ENCODE measurements at regions not wholly inside any gene's neighbourhood (a gene's known extent, or its start where the extent isn't known, plus 50 kb on each side); places are given as distances from the start of the nearest gene placed in this dataset.
A peak's percentile ranks its signal among the peaks of the same experiment; 100 is the strongest.

- Histone ChIP-seq H3K4me2 (no peak overlapping the region), H3K4me3 (ENCODE audit: low read depth in 2 of 2, low read length in 1 of 2) (no peak overlapping the region), H3K79me2 (ENCODE audit: insufficient read depth) (no peaks in the 10 kb centered on the region), H3K36me3 (replicated peaks in 1 of 2; ENCODE audit: control insufficient read depth in 1 of 2, insufficient read depth in 2 of 2, low read length in 1 of 2) (no peaks in the 10 kb centered on the region), H4K20me1 (ENCODE audit: insufficient read depth) (no peaks in the 10 kb centered on the region), H3K4me1 (ENCODE audit: control insufficient read depth in 1 of 2, insufficient read depth in 2 of 2, low read depth in 1 of 2, low read length in 1 of 2) (no peaks in the 10 kb centered on the region; a peak in 1 of 4 replicates), H3K27me3 (ENCODE audit: insufficient read depth) (no peaks in the 10 kb centered on the region), H3K9me3 (no peaks in the 10 kb centered on the region), H3K9ac (no peak overlapping the region), H3F3A (replicated peaks; ENCODE audit: insufficient read depth) (no peaks in the 10 kb centered on the region), H3K27ac (ENCODE audit: low read depth in 2 of 2, low read length in 1 of 2) (no peak overlapping the region), H2AFZ (ENCODE audit: low read depth) (no peak overlapping the region), H3K9me2 (no peaks in the 10 kb centered on the region)
- WGBS (ENCODE audit: low lambda C conversion rate), result 86% methylated on average over 2 of the region's 2 CpGs
- POLR2A ChIA-PET, result no interaction called here
- CTCF ChIA-PET, result no interaction called here
- no peak for DNase-seq
- TF ChIP-seq GABPA (IDR thresholded peaks at IDR 0.05; ENCODE audit: low read depth), result no peak
- no peak for TF ChIP-seq CHD2 (IDR thresholded peaks at IDR 0.05; ENCODE audit: low read length, partially characterized antibody)
- TF ChIP-seq TAF1 (IDR thresholded peaks at IDR 0.05; ENCODE audit: borderline replicate concordance, low read depth, low read length), result no peak
These were observed 367.2 kb upstream of the MAN1A1 start for GRCh38 chr6:119716668-119717270.

GRCh38 chr6:119713903-119714302, 364.3 kb upstream of the MAN1A1 start:
- Histone ChIP-seq H3K27me3 (ENCODE audit: insufficient read depth) (no peaks in the 10 kb centered on the region), H3K36me3 (replicated peaks in 1 of 2; ENCODE audit: control insufficient read depth in 1 of 2, insufficient read depth in 2 of 2, low read length in 1 of 2) (no peaks in the 10 kb centered on the region), H4K20me1 (ENCODE audit: insufficient read depth) (no peaks in the 10 kb centered on the region), H3K4me2 (no peak overlapping the region), H3K4me1 (ENCODE audit: control insufficient read depth in 1 of 2, insufficient read depth in 2 of 2, low read depth in 1 of 2, low read length in 1 of 2) (no peaks in the 10 kb centered on the region; a peak in 1 of 4 replicates), H3K9me2 (no peaks in the 10 kb centered on the region), H3K4me3 (ENCODE audit: low read depth in 2 of 2, low read length in 1 of 2) (no peak overlapping the region), H3K27ac (ENCODE audit: low read depth in 2 of 2, low read length in 1 of 2) (no peak overlapping the region), H3K9me3 (no peaks in the 10 kb centered on the region), H3K79me2 (ENCODE audit: insufficient read depth) (no peaks in the 10 kb centered on the region), H3F3A (replicated peaks; ENCODE audit: insufficient read depth) (no peaks in the 10 kb centered on the region), H2AFZ (ENCODE audit: low read depth) (no peak overlapping the region), H3K9ac (no peak overlapping the region)
- no peak for DNase-seq
- TF ChIP-seq TAF1 (IDR thresholded peaks at IDR 0.05; ENCODE audit: borderline replicate concordance, low read depth, low read length), result no peak
- 0 out of 2 replicates have a peak, but pooled peaks have one; percentile 15 for TF ChIP-seq TCF12 (IDR thresholded peaks at IDR 0.05)
- peak; percentile 64 for TF ChIP-seq NFIC (IDR thresholded peaks at IDR 0.05; ENCODE audit: borderline replicate concordance)
- ChIA-PET CTCF (interaction anchor here (0.6 to 1.3 kb wide), 2 partner anchors 28 to 33 kb away, joined by 3 read pairs; no protein-coding TSS in a partner anchor), POLR2A (no interaction called here)

DNA sequence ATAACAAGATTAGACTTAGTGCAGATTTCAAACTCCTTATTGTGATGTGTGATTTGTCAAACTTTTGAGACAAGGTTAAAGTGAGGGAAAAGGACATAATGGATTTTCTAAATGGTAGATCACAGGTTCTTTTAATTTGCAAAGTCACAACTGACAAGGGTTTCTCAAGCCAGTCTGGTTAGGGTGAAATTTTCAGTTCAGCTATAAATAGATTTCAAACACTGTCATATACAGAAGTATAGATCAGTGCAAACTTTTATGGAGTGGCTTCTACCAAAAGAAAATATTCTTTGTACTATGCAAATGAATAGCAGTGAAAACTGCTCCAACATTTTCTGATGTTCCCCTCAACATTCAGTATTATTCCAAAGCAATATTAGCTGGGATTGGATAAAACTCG, 337.1 kb upstream of the MAN1A1 start:
- Histone ChIP-seq H3K79me2 (ENCODE audit: insufficient read depth) (no peaks in the 10 kb centered on the region), H3K9ac (no peak overlapping the region), H3K4me1 (ENCODE audit: control insufficient read depth in 1 of 2, insufficient read depth in 2 of 2, low read depth in 1 of 2, low read length in 1 of 2) (no peaks in the 10 kb centered on the region), H3K27me3 (ENCODE audit: insufficient read depth) (no peaks in the 10 kb centered on the region), H3K9me3 (no peaks in the 10 kb centered on the region), H3K4me2 (no peak overlapping the region), H3K27ac (ENCODE audit: low read depth in 2 of 2, low read length in 1 of 2) (no peak overlapping the region), H3F3A (replicated peaks; ENCODE audit: insufficient read depth) (no peaks in the 10 kb centered on the region), H3K4me3 (ENCODE audit: low read depth in 2 of 2, low read length in 1 of 2) (no peak overlapping the region), H3K36me3 (replicated peaks in 1 of 2; ENCODE audit: control insufficient read depth in 1 of 2, insufficient read depth in 2 of 2, low read length in 1 of 2) (no peaks in the 10 kb centered on the region), H3K9me2 (no peaks in the 10 kb centered on the region), H4K20me1 (ENCODE audit: insufficient read depth) (no peaks in the 10 kb centered on the region), H2AFZ (ENCODE audit: low read depth) (no peak overlapping the region)
- WGBS (ENCODE audit: low lambda C conversion rate), result 72% methylated on average over 1 of the region's 1 CpG
- no peak for DNase-seq
- ChIA-PET POLR2A (no interaction called here), CTCF (no interaction called here)
- TF ChIP-seq IRF3 (IDR thresholded peaks at IDR 0.05; ENCODE audit: low read depth, low read length) (no peak), CHD2 (IDR thresholded peaks at IDR 0.05; ENCODE audit: low read length, partially characterized antibody) (no peak), USF2 (IDR thresholded peaks at IDR 0.05; ENCODE audit: borderline replicate concordance, low read depth, low read length) (no peak), FOXJ3 (CRISPR knock-in tag; IDR thresholded peaks at IDR 0.05) (no peak), RFX5 (IDR thresholded peaks at IDR 0.05; ENCODE audit: low read length) (no peak), MEF2A (IDR thresholded peaks at IDR 0.05; ENCODE audit: borderline replicate concordance, low read depth) (no peak), SIN3A (IDR thresholded peaks at IDR 0.05; ENCODE audit: borderline replicate concordance, low read depth, low read length) (no peak), USF1 (IDR thresholded peaks at IDR 0.05; ENCODE audit: borderline replicate concordance, low read depth) (no peak), EP300 (IDR thresholded peaks at IDR 0.05; ENCODE audit: borderline replicate concordance in 1 of 2, low read depth in 1 of 2, low read length in 1 of 2) (no peak), JUND (IDR thresholded peaks at IDR 0.05) (no peak), REST (IDR thresholded peaks at IDR 0.05; ENCODE audit: low read depth, low read length) (no peak), POLR2AphosphoS5 (IDR thresholded peaks at IDR 0.05; ENCODE audit: low read depth, low read length) (no peak), TAF1 (IDR thresholded peaks at IDR 0.05; ENCODE audit: borderline replicate concordance, low read depth, low read length) (no peak)
